ENCODE measurements at regions not wholly inside any gene's neighbourhood (a gene's known extent, or its start where the extent isn't known, plus 50 kb on each side); places are given as distances from the start of the nearest gene placed in this dataset.

GRCh38 chr2:57892920-57893319, 153.7 kb upstream of the VRK2 start:
- H3K4me3 ChIP-seq (ENCODE audit: low read depth, low read length) = no peak overlapping the region
- TF ChIP-seq, protein P1, sequence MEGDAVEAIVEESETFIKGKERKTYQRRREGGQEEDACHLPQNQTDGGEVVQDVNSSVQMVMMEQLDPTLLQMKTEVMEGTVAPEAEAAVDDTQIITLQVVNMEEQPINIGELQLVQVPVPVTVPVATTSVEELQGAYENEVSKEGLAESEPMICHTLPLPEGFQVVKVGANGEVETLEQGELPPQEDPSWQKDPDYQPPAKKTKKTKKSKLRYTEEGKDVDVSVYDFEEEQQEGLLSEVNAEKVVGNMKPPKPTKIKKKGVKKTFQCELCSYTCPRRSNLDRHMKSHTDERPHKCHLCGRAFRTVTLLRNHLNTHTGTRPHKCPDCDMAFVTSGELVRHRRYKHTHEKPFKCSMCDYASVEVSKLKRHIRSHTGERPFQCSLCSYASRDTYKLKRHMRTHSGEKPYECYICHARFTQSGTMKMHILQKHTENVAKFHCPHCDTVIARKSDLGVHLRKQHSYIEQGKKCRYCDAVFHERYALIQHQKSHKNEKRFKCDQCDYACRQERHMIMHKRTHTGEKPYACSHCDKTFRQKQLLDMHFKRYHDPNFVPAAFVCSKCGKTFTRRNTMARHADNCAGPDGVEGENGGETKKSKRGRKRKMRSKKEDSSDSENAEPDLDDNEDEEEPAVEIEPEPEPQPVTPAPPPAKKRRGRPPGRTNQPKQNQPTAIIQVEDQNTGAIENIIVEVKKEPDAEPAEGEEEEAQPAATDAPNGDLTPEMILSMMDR (IDR thresholded peaks at IDR 0.05; ENCODE audit: borderline replicate concordance, insufficient read depth, low read depth, low read length) = no peak

GRCh38 chr2:57893347-57893746, 153.3 kb upstream of the VRK2 start:
- TF ChIP-seq, protein P1 (IDR thresholded peaks at IDR 0.05; ENCODE audit: borderline replicate concordance, insufficient read depth, low read depth, low read length) = no peak

DNA sequence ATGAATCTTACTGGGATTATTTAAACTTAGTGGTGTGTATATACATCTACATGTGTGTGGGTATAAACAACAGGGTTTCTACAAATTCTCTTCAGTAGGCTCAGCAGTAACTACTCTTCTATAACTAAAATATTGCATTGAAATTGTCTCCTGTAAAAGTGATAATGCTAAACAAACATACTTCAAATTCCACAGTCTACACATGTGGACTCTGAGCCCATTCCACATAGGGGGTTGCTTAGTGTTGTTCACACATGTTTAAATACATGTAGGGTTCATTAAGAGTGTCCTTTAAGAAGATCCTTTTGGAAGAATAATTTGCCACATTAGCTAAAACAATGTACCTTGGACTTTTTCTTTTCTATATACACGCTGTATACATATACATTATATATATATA, 152.8 kb upstream of the VRK2 start:
- TF ChIP-seq, protein P1 (IDR thresholded peaks at IDR 0.05; ENCODE audit: borderline replicate concordance, insufficient read depth, low read depth, low read length) = no peak
- no peak overlapping the region for H3K4me3 ChIP-seq (ENCODE audit: low read depth, low read length)

More at GRCh38 chr2:57893347-57893746, 153.3 kb upstream of the VRK2 start:
- H3K4me3 ChIP-seq (ENCODE audit: low read depth, low read length) = no peak overlapping the region

GRCh38 chr2:57894381-57894780, 152.2 kb upstream of the VRK2 start:
- TF ChIP-seq, protein P1 (IDR thresholded peaks at IDR 0.05; ENCODE audit: borderline replicate concordance, insufficient read depth, low read depth, low read length) = no peak
- H3K4me3 ChIP-seq (ENCODE audit: low read depth, low read length) = no peak overlapping the region

DNA sequence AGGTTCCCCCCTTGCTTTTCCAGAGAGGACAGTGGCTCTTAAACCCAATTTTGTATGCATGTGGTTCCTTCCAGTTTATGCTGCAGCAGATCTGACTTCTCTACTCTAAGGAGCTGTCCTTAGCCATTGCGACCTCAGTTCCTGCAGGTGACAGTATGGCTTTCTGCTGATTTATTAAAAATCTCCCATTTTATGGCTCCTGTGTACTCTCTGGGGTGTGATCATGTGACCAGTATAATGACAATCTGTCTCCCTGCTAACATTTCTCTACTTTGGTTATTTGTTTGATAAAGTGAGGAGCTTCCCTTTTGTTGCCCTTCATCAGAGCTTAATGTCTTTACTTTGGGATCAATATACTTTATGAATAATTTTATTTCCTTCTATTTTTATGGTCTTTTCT, 148.7 kb upstream of the VRK2 start:
- H3K4me3 ChIP-seq (ENCODE audit: low read depth, low read length) = no peak overlapping the region
- TF ChIP-seq, protein P1 (IDR thresholded peaks at IDR 0.05; ENCODE audit: borderline replicate concordance, insufficient read depth, low read depth, low read length) = no peak

GRCh38 chr2:57899898-57900297, 146.7 kb upstream of the VRK2 start:
- no peak overlapping the region for H3K4me3 ChIP-seq (ENCODE audit: low read depth, low read length)
- TF ChIP-seq, protein P1 (IDR thresholded peaks at IDR 0.05; ENCODE audit: borderline replicate concordance, insufficient read depth, low read depth, low read length) = no peak

- TF ChIP-seq, protein P1 (IDR thresholded peaks at IDR 0.05; ENCODE audit: borderline replicate concordance, insufficient read depth, low read depth, low read length) = no peak
- no peak overlapping the region for H3K4me3 ChIP-seq (ENCODE audit: low read depth, low read length)
Observed at GRCh38 chr2:57902578-57902977, 144.0 kb upstream of the VRK2 start.

Measured in GM12875 (cell line).